ENCODE measurements at regions not wholly inside any gene's neighbourhood (a gene's known extent, or its start where the extent isn't known, plus 50 kb on each side); places are given as distances from the start of the nearest gene placed in this dataset.

DNA sequence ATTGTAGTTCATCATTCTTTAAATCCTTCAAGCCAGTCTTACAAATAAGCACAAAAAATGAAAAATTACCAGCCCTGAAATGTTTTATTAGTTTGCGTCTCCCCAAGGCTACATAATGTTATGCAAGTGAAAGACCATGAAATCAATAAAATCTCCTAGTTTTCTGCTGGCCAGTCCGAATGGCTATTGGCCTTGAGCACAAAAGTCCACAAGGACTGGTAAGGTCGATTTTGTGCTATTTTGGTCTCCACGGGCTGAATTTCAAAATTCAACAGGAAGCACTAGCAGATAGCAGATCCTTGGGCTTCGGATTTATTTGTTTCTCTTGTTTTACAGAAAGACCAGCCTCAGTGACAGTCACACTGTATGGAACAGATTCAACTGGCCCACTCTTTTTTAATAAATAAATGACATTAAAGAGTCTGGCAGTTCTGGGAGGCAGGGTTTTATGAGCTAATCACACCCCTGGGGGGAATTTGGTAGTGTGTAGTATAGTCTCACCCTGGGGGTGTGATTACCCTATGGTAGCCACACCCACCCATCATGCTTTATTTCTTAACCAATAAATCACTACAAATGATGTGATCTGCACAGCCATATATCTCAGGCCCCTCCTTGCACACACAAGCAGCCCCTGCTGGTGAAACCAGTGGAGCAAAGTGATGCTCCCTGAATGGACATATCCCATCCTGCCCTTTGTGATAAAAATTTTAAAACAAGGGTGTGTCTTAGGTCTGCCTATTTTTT, 51.1 kb upstream of the TMEM33 start:
- DNase-seq = no peak

DNA sequence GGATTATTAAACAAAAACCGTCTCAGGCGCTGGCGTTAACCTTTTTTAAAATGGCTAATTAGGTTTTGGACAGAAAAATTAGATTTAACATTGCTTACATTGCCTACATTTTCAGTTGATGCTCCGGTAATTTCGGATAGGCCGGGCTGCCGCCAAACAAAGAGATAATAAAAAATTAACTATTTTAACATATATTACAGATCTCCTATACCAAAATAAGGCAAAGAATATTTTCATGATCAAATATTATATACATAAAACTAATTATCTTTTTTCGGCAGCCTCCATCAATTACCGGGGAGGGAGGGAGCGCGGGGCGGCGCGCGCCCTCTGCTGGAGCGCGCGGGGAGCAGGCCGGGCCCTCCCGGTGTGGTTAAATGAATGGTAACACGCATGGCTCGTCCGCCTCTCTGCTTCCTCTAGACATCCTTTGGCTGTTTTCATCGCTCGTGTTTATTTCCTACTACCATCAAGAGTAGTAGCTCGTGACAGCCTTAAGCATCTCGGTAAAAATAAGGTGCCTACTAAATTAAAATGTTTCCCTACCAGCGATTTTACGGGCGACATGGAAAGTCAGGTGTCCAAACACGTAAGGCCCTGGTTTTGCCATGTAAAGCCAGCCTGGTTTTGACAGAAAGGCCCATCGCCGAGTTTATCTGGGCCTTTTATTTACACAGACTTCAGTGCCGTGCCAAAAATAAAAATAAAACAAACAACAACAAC, 52.4 kb upstream of the TMEM33 start:
- peak; percentile 8 to 44 for DNase-seq

DNA sequence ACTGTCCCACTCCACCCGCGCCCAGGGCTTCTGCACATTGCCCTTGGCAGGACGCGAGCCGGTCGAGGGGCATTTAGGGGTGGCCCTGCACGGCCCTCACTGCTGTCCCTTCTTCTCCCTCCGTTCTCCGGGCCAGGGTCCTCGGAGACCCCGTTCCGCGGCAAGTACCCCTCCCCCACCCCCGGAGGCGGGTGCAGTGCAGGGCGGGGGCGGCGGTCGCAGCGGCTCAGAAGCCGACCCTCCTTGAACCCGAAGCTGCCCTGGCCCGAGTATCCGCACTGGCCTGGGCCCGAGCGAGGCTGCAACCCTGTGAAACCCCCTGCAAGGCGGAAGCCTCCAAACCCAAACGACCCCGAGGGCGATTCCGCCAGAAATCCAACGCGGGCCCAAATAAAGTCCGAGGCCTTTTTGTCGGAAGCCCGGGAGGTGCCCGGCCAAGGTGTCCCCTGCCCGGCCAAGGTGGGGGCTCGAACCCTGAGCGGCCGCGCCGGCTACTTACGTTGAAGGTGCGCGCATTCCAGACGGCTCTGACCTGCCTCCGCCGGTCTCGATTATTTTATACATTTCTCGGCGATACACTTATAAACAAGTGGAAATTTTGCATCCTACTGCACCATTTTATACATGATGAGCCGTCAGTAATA, 53.1 kb upstream of the TMEM33 start:
- DNase-seq = no peak

DNA sequence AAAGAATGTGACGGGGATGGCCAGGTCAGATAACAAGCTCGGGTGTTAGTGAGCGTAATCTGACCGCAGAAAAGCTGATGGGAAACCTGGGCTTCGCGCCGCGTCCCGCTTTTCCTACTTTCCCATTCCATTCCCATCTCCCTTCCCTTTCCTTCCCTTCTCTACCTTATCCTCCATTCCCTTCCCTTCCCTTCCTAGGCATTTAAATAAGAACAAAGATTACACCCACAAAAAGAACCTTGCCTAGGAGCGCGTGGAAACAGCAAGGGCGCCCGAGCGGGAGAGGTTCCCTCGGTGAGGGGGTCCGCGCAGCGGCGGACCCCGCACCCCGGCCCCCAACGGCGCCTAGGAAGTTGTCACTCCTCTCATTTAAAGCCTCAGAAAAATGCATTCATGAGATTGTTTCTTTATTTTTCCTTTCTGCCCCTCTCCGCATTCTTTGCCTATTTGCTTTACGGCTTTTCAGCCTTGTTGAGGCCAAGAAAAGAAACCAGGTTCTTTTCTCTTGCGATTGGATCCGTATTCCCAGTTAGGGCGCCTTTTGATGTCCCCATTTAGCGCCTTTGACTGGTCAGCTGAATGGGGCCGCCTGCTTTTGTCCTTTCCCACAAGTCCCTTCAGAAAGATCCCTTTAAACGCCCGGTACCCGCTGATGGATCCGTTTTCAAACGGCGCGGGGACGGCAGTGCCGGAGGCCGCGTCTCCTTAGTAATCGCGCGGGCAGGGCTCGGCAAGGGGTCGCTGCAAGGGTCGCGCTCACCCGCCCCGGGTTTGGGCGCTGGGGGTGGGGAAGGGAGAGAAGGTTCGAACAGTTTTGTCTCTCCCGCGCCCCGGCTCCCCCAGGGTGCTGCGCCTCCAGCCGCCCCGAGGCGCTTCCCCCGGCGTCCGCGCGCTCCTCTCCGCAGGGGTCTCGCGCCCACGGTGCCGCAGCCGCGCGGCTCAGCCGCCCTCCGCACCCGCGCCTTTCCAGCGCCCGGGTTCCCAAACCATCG, 54.1 kb upstream of the TMEM33 start:
- DNase-seq = no peak

DNA sequence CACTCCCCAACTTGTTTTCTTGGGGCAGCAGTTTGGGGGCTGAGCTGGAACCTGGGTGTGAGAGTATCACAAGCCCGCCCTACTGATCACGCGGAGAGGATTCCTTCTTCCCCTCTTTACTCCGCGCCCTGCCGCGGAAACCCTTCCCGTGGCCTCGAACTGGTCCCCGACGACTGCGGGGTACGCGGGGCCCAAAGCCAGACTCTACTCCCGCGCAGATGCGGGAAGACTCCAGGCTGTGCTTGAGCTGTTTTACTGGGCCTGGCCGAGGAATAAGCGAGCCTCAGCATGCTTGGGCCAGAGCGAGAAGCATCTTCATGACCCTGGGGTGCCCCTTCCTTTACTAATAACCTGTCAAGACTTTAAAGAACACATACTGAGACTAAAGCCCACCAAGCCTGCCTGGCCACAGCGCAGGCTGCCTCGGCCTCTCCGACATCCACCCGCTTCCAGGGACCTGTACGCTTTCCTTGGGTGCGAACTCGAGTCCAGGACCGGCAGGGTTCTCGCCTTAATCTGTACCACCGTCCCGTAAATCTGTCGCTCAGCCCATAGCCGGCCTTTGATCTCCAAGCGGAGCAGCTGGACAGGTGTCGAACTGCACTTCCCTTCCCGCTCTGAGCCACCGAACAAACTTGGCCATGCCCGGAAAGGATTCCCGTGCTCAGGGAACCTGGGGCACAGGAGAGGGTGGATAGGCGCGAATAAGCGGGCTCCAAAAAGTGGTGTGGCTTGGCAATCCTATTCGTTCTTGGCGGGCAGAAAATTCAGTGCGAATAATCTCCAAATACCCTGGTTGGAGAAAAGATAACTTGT, 55.0 kb upstream of the TMEM33 start:
- no peak for DNase-seq

DNA sequence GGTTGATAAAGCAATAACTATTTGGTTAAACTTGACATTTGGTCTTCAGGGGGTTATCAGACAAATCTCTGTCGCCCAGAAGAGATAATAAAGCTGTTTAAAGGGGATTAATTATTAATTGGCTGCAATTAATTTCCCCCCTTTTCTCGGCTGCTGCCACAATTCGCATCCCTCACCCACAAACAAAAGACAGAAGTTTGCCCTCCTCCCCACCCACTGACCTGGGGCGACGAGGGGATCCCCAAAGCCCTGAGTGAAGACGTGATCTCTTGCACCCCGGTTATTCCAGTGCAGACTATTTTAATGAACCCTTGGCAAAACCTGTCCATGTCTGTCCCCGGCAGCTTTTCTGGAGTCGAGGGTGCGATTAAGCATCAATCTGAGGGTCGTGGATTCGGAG, 55.7 kb upstream of the TMEM33 start:
- DNase-seq = no peak

GRCh38 chr4:41878991-41879491, 56.2 kb upstream of the TMEM33 start:
- DNase-seq = no peak

GRCh38 chr4:41878170-41878969, 56.9 kb upstream of the TMEM33 start:
- DNase-seq = no peak

- DNase-seq = no peak
Observed at GRCh38 chr4:41877020-41877796, 58.0 kb upstream of the TMEM33 start.

GRCh38 chr4:41874873-41875272, 60.4 kb upstream of the TMEM33 start:
- no peak for DNase-seq

DNA sequence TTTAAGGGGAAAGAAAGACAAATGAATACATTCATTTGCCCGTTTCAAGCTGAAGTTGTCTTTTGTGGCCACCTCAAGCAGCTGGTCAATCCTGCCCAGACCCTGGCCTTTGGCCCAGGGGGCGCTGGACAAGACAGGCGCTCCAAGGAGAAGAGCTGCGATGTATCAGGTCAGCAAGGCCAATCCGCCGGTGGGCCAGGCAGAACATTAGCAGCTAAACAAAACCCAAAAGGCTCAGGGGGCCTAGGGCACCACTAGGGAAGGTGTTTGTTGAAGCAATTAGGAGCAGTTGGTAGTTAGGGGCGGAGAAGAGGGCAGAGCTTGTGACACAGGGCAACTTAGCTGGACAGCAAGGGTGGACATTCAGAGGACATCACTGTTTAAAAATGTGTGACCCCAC, 60.8 kb upstream of the TMEM33 start:
- DNase-seq = no peak

GRCh38 chr4:41873380-41874295, 61.6 kb upstream of the TMEM33 start:
- no peak for DNase-seq

- no peak for DNase-seq
Observed at GRCh38 chr4:41870035-41870434, 65.2 kb upstream of the TMEM33 start.

DNA sequence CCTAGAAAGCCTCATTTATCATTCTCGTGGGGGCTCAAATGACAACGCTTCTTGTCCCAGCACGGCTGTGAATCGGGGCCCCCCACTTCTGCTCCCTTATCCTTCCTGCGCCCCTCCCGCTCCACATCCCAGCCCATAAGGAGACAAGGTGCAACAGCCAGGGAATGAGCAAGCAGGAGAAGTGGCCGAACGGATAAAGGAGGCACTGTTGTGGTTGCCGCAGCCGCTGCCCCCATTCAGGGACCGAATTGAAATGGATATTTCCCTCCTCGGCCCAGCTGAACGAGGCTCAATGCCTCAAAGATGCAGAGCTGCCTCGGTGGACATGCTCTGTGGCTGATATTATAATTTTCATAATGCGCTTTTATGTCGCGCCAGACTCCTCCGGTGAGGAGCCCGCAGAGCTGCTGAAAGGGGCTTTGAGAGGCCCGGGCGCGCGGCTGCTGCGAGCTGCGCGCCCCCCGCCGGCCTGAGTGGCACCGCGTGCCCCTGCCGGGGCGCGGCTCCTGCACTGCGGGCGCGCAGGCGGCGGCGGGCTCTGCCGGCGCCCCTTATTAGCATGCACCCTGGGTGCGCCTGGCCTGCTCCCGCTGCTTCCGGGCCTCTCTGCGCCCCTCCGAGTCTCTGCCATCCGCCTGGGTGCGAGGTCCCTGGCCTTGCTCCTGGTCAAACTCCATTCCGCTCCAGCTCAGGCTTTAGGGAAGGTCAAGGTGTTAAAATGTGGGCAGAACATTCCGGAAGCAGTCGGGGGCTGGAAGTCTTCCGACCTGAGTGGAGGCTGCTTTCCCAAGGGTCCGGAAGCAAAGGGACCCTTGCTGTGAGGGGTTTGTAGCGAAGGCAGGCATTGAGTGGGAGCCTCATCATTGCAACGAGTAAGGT, 68.2 kb upstream of the TMEM33 start:
- DNase-seq = no peak

DNA sequence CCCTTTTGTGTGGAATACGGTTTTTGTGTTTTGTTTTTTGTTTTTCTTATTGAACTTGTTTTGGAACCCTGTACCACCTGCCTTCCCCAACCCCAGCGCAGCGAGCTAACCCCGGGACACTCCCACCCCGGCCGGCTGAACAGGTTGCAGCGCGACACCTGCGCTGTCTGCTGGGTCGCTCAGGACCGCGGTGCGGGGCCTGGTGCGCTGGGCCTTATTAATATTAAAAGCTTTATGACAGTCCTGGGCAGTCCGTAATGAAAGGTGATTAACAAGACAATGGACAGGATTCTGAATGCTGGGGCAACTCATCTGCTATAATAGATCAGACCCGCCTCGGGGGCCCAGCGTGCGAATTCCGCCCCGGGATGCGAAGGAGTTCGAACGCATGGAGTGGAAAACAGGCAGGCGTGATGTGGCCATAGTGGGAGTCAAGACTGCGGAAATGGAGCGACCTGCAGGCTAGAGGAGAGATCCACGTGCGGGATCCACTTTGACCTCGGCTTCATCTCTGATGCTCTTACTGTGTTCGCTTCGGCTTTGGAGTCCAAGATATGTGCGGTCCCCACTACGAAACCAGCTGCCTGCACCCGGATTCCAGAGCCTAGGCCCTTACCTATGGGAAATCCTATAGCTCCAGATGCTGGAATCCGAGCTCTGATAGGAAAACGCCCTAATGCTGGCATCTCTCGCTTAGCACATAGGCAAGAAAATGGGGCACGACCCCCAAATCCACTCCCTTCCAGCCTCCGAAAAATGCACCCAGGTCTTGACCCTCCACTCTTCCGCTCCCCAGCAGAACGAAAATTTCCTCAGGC, 69.0 kb upstream of the TMEM33 start:
- DNase-seq = no peak

- DNase-seq = no peak
Observed at GRCh38 chr4:41865306-41865980, 69.8 kb upstream of the TMEM33 start.

Measured in inflammatory macrophage treated with lipopolysaccharide for 1 hour (primary cell).